Ectodermal cell (in vitro differentiated cells): ENCODE measurements at regions not wholly inside any gene's neighbourhood (a gene's known extent, or its start where the extent isn't known, plus 50 kb on each side); places are given as distances from the start of the nearest gene placed in this dataset.

Experiments used
- H3K27ac ChIP-seq: 2 replicates; pipeline ENCODE4 v1.7.0; 2013; ENCODE audit warnings: mild to moderate bottlenecking, low read depth, low read length; ENCODE audit not compliant: insufficient read depth, poor library complexity, severe bottlenecking
- H3K27me3 ChIP-seq: 2 replicates; pipeline ENCODE4 v1.7.0; 2013; ENCODE audit warnings: mild to moderate bottlenecking, low read length; ENCODE audit not compliant: insufficient read depth, control insufficient read depth, poor library complexity, severe bottlenecking
- H3K36me3 ChIP-seq: one replicate; pipeline ENCODE4 v1.7.0; 2013; ENCODE audit warnings: low read length; ENCODE audit not compliant: control insufficient read depth, insufficient read depth
- H3K4me1 ChIP-seq: one replicate; pipeline ENCODE4 v1.7.0; 2013; ENCODE audit warnings: low read length; ENCODE audit not compliant: control insufficient read depth, insufficient read depth
- H3K4me3 ChIP-seq: 2 replicates; pipeline ENCODE4 v1.7.0; 2013; ENCODE audit warnings: low read depth, low read length, control low read depth; ENCODE audit not compliant: insufficient read depth
- H3K9me3 ChIP-seq: 2 replicates; pipeline ENCODE4 v1.7.0; 2013; ENCODE audit warnings: mild to moderate bottlenecking, low read length, moderate library complexity; ENCODE audit not compliant: control insufficient read depth
- WGBS, 2 experiments: methylation state at CpG; one replicate each; pipeline ENCODE4 v1.1.7; 2013; ENCODE audit warnings: missing lambda C conversion rate in 2 of 2; 5-methylcytosine and 5-hydroxymethylcytosine counted together

DNA sequence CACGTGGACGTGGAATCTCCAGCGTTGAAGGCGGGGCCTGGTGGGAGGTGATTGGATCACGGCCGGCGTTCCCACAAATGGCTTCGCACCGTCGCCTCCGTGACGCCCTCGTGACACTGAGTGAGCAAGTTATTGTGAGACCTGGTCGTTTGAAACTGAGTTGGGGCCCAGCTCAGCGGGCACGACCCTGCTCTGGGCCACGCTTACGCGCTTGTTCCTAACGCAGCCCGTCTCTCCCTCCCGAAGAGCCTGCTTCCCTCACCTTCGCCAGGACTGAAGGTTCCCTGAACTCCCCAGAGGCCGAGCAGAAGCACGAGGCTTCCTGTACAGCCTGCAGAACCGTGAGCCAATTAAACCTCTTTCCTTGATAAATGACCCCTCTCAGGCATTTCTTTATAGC is 121.8 kb downstream of the RTP5 start:
- no peak overlapping the region for H3K27ac ChIP-seq
- no peaks in the 10 kb centered on the region for H3K27me3 ChIP-seq
- no peak overlapping the region for H3K4me3 ChIP-seq
- WGBS, 2 experiments: 94% methylated on average over 26 of the region's 26 CpGs
- no peaks in the 10 kb centered on the region for H3K4me1 ChIP-seq
- H3K36me3 ChIP-seq: no peaks in the 10 kb centered on the region
- no peaks in the 10 kb centered on the region for H3K9me3 ChIP-seq

DNA sequence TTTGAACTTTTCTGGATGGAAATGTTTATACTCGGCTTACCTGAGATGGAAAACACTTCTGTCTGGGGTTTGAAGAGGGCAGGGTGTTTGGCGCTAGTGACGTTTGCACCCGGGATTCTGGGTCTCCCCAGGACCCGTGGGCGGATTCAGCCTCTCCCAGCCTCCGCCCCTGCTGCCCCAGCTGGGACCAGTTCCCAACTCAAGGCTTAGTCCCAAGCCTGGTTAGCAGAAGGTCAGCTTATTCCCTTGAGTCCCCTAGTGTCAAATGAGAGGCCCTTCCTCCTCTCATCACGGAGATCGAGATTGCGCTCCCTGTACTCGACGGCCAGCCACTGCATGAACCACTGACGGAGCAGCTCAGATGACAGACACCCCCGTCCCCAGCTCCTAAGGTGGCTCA is 123.2 kb downstream of the RTP5 start:
- H3K27ac ChIP-seq: no peak overlapping the region
- no peaks in the 10 kb centered on the region for H3K27me3 ChIP-seq
- no peaks in the 10 kb centered on the region for H3K36me3 ChIP-seq
- no peaks in the 10 kb centered on the region for H3K9me3 ChIP-seq
- WGBS, 2 experiments: 91 to 92% methylated on average over 14 of the region's 14 CpGs
- H3K4me3 ChIP-seq: no peak overlapping the region
- H3K4me1 ChIP-seq: no peaks in the 10 kb centered on the region

DNA sequence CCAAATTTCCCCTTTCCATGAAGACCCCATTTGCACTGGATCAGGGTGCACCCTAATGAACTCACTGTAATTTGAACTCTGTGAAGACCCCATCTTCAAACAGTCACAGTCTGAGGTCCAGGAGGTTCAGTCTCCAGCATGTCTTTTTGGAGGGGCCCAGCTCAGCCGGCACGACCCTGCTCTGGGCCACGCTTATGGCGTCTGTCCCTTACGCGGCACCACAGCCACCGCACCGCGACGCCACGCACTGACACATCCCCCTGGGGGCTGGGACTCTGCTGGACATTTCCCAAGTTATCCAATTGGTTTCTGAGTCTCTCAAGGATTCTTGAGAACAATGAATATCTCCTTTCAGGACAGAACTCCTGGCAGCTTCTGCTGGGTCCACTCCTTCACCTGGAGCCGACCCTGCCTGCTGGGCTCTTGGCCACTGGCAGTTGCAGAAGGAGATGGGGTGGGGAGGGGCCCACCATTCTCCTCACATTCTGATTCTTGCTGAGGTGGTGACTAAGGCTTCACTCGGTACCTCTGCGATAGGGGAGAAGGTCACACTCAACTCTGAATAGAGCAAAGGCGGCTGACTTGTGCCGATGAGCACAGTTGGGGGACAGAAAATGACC is 124.0 kb downstream of the RTP5 start:
- Histone ChIP-seq H3K4me1 (no peaks in the 10 kb centered on the region), H3K4me3 (no peak overlapping the region), H3K36me3 (no peaks in the 10 kb centered on the region), H3K27ac (no peak overlapping the region), H3K27me3 (no peaks in the 10 kb centered on the region), H3K9me3 (no peaks in the 10 kb centered on the region)
- WGBS, 2 experiments: 94 to 95% methylated on average over 16 of the region's 16 CpGs

DNA sequence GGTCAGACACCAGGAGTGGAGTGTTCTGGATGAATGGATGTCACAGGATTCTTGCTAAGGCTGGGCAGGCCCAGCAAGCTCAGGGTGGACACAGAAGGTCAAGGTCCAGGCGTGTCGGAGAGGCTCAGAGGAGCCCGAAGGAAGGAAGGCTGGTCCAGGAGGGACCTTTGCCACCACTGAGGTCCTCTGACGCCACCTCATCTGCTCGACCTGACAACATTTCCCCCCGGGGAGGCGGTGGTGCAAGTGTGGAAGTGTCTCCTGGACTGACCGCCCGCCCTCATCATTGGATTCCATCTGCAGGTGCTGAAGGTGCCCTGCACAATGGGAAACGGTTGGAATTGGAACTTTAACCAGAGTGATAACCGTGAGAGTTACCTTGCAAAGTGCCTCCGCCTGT is 124.6 kb downstream of the RTP5 start:
- Histone ChIP-seq H3K9me3 (no peaks in the 10 kb centered on the region), H3K4me3 (no peak overlapping the region), H3K36me3 (no peaks in the 10 kb centered on the region), H3K4me1 (no peaks in the 10 kb centered on the region), H3K27ac (no peak overlapping the region), H3K27me3 (no peaks in the 10 kb centered on the region)
- 93 to 95% methylated on average over 12 of the region's 12 CpGs for WGBS, 2 experiments

DNA sequence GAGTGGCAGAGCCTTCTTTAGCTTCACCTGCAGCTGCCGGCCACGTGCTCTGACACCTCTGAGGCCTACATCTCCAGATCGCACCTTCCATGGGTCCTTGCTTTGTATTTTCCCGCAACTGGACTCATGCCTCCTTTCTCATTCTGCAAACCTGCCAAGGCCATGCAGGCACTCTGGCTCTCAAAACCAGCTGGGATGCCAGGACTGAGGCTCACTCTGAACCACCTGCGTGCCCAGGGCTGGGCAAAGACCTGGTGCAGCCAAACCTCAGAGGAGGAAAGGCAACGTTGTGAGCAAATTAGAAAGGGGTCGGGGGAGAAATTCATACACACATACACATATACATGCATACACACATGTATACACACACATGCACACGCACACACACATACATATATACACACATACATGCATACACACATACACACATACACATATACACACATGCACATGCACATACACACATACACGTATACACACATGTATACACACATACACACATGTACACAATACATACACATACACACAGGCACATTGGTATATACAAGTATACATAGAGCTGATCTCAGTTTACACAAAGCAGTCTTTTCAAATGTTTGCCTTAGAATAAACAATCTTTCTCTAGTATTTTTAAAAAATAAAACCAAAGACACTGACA is 125.2 kb downstream of the RTP5 start:
- WGBS, 2 experiments: 85 to 86% methylated on average over 9 of the region's 9 CpGs
- H3K4me3 ChIP-seq: no peak overlapping the region
- H3K27me3 ChIP-seq: no peaks in the 10 kb centered on the region
- no peaks in the 10 kb centered on the region for H3K4me1 ChIP-seq
- no peaks in the 10 kb centered on the region for H3K36me3 ChIP-seq
- H3K9me3 ChIP-seq: no peaks in the 10 kb centered on the region
- no peak overlapping the region for H3K27ac ChIP-seq

DNA sequence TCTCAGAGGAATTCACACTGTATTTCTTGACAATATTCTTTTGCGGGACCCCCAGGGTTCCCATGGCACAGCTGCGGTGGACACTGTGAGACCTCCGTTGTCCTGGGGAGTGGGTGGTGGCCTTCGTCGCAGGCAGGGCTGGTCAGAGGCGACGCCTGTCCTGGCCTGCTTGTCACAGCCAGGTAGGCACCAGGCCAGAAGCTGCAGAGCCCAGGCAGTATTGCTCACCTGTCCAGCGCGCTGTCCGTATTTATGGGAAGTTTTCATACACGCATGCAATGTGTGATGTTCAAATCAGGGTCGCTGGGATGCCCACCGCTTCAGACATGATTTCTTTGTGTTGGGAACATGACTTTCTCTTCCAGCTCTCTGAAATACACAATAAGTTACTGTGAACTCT is 126.6 kb downstream of the RTP5 start:
- Histone ChIP-seq H3K4me1 (no peaks in the 10 kb centered on the region), H3K27me3 (no peaks in the 10 kb centered on the region), H3K27ac (no peak overlapping the region), H3K36me3 (no peaks in the 10 kb centered on the region), H3K4me3 (no peak overlapping the region), H3K9me3 (no peaks in the 10 kb centered on the region)
- 93 to 96% methylated on average over 13 of the region's 13 CpGs for WGBS, 2 experiments

DNA sequence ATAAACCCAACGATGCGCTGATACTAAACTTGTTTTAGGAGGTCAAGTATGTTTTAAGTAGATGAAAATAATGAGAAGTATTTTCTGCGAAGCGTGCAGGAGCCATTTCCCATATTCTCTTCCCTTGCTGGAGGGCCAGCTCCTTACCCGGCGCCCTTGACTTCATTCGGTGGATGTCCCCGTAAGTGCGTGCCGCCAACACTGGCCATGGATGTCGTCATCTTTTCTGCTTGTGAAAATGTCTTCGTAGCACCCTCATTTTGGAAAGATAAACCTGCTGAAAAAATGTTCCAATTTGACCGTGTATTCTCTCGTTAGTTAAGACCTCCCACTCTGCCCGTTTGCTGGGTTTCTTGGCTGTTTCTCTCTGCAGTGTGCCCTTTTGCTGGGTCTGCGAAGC is 127.5 kb downstream of the RTP5 start:
- 92 to 94% methylated on average over 16 of the region's 16 CpGs for WGBS, 2 experiments
- H3K36me3 ChIP-seq: no peaks in the 10 kb centered on the region
- H3K27me3 ChIP-seq: no peaks in the 10 kb centered on the region
- H3K9me3 ChIP-seq: no peaks in the 10 kb centered on the region
- H3K27ac ChIP-seq: no peak overlapping the region
- no peak overlapping the region for H3K4me3 ChIP-seq
- H3K4me1 ChIP-seq: no peaks in the 10 kb centered on the region

DNA sequence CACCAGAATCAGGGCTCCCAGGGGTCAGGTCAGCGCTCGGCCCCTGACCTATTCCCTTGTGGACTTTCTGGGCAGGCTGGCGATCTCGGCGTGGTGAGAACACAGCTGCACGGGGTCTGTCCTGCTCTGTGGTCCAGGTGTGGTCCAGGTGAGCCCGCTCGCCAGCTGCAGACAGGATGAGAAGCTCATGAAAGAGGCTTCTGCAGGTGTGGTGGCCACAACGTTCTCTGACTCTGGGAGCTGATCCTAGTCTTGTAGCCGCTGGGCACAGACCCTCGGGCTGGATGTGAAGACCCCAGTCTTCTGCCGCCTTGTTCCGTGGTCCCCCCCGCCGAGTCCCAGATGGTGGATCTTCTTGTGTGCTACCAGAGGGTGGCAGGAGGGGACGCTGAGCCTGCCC is 129.7 kb downstream of the RTP5 start:
- H3K27ac ChIP-seq: no peak overlapping the region
- H3K4me3 ChIP-seq: no peak overlapping the region
- H3K27me3 ChIP-seq: no peaks in the 10 kb centered on the region
- H3K4me1 ChIP-seq: no peaks in the 10 kb centered on the region
- H3K9me3 ChIP-seq: no peaks in the 10 kb centered on the region
- 87 to 88% methylated on average over 16 of the region's 16 CpGs for WGBS, 2 experiments
- H3K36me3 ChIP-seq: no peaks in the 10 kb centered on the region

DNA sequence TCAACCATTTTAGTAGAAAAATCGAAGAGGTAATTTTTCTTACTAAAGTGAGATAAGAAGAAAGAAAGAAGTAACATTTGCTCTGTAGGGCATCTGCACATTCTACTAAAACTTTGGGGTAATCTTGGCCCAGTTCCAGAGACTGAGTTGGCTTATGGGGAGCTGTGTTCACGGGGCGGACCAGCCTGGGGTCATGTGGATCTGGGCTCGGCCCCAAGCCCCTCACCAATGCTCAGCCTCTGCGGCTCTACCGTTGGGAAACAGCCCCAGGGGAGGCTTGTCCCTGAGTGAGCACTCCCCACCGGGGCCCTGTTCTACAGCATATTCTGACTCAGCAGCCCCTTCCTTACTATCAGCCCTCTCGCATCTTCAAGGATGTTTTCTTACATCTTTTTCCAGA is 132.3 kb downstream of the RTP5 start:
- H3K4me3 ChIP-seq: no peak overlapping the region
- H3K36me3 ChIP-seq: no peaks in the 10 kb centered on the region
- H3K9me3 ChIP-seq: no peaks in the 10 kb centered on the region
- H3K4me1 ChIP-seq: no peaks in the 10 kb centered on the region
- no peak overlapping the region for H3K27ac ChIP-seq
- H3K27me3 ChIP-seq: no peaks in the 10 kb centered on the region
- WGBS, 2 experiments: 86 to 88% methylated on average over 7 to 8 of the region's 8 CpGs

DNA sequence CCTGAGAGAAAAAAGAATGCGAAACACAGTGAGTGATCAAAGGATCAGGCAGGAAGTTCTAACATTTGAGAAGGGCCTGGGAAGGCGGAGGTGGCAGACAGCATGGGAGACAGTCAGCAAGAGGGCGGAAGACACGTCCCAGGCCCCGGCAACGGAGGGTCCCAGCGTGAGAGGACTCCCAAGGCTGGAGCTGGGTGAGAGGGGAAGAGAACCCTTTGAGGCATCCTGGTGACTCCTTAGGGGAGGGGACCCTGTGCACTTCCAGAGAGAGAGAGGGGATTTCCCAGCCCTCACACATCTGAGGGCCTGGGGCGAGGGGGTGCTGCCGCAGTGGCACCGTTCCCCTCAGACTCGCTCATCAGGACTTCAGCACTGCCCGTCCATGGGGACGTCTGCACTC is 133.4 kb downstream of the RTP5 start:
- Histone ChIP-seq H3K9me3 (no peaks in the 10 kb centered on the region), H3K4me1 (no peaks in the 10 kb centered on the region), H3K36me3 (no peaks in the 10 kb centered on the region), H3K4me3 (no peak overlapping the region), H3K27ac (no peak overlapping the region), H3K27me3 (no peaks in the 10 kb centered on the region)
- WGBS, 2 experiments: 85 to 88% methylated on average over 13 of the region's 13 CpGs
